Naive thymus-derived CD4-positive, alpha-beta T cell (primary cell): ENCODE measurements at regions not wholly inside any gene's neighbourhood (a gene's known extent, or its start where the extent isn't known, plus 50 kb on each side); places are given as distances from the start of the nearest gene placed in this dataset.

ENCODE experiments used
- ATAC-seq: fragments of 150-1000 bp; cut with Tn5 transposase; 2 replicates; pipeline ENCODE4 v1.10.0; 2021; ENCODE audit warnings: mild to moderate bottlenecking, moderate library complexity
- CTCF ChIA-PET: fragments of 350-600 bp; sonication (Branson Sonifier 250); formaldehyde crosslinking; loops from one replicate; lab custom pipeline; 2021; ENCODE audit warnings: antibody characterized with exemption; lab: Charles Lee
- POLR2A ChIA-PET: fragments of 350-600 bp; sonication (Branson Sonifier 250); formaldehyde crosslinking; loops from one replicate; lab custom pipeline; 2021; ENCODE audit warnings: antibody characterized with exemption, inconsistent platforms; lab: Charles Lee
- DNase-seq, 9 donors: peaks; one replicate each; pipeline versions ENCODE4 v3.0.0 to v3.0.0-alpha.2; 2020 to 2022; ENCODE audit warnings: mixed read lengths in 1 of 9
- H3K27ac ChIP-seq: one replicate; pipeline ENCODE4 v1.7.0; 2013; ENCODE audit warnings: mild to moderate bottlenecking, low read depth, low read length, moderate library complexity
- H3K27me3 ChIP-seq, 2 donors: one replicate each; pipeline ENCODE4 v1.7.0; 2013; ENCODE audit warnings: low read length in 2 of 2, mild to moderate bottlenecking in 2 of 2, moderate library complexity in 2 of 2; ENCODE audit not compliant: control insufficient read depth in 2 of 2, insufficient read depth in 2 of 2
- H3K36me3 ChIP-seq, 3 experiments: 1 replicate in 2 of 3; 2 replicates in 1 of 3; pipeline ENCODE4 v1.7.0; 2013; ENCODE audit warnings: low read length in 3 of 3, mild to moderate bottlenecking in 3 of 3, moderate library complexity in 1 of 3; ENCODE audit not compliant: insufficient read depth in 3 of 3, control insufficient read depth in 2 of 3
- H3K4me1 ChIP-seq, 2 donors: one replicate each; pipeline ENCODE4 v1.7.0; 2013; ENCODE audit warnings: low read length in 2 of 2, mild to moderate bottlenecking in 2 of 2, moderate library complexity in 1 of 2; ENCODE audit not compliant: control insufficient read depth in 2 of 2, insufficient read depth in 2 of 2
- H3K4me3 ChIP-seq: 2 replicates; pipeline ENCODE4 v1.7.0; 2013; ENCODE audit warnings: mild to moderate bottlenecking, low read length
- H3K9me3 ChIP-seq, 3 experiments: 1 replicate in 2 of 3; 2 replicates in 1 of 3; pipeline ENCODE4 v1.7.0; 2013; ENCODE audit warnings: low read length in 3 of 3; ENCODE audit not compliant: control insufficient read depth in 2 of 3
- H3K27ac Mint-ChIP-seq, 9 donors: one replicate each; pipeline ENCODE4 v1.8.0; 2020 to 2022; ENCODE audit warnings: mixed read lengths in 9 of 9, mild to moderate bottlenecking in 8 of 9, moderate library complexity in 5 of 9, inconsistent platforms in 2 of 9
- H3K27me3 Mint-ChIP-seq, 5 donors: one replicate each; pipeline ENCODE4 v1.8.0; 2021 to 2022; ENCODE audit warnings: mixed read lengths in 5 of 5, mild to moderate bottlenecking in 1 of 5
- H3K36me3 Mint-ChIP-seq, 5 donors: one replicate each; pipeline ENCODE4 v1.8.0; 2020 to 2022; ENCODE audit warnings: mixed read lengths in 5 of 5, mild to moderate bottlenecking in 3 of 5, inconsistent platforms in 1 of 5
- H3K4me1 Mint-ChIP-seq, 7 donors: one replicate each; pipeline ENCODE4 v1.8.0; 2020 to 2022; ENCODE audit warnings: mixed read lengths in 7 of 7, mild to moderate bottlenecking in 3 of 7, inconsistent platforms in 1 of 7
- H3K4me3 Mint-ChIP-seq, 10 donors: one replicate each; pipeline ENCODE4 v1.8.0; 2020 to 2022; ENCODE audit warnings: mild to moderate bottlenecking in 10 of 10, mixed read lengths in 10 of 10, moderate library complexity in 6 of 10, inconsistent platforms in 2 of 10
- H3K9me3 Mint-ChIP-seq, 11 donors: one replicate each; pipeline ENCODE4 v1.8.0; 2020 to 2022; ENCODE audit warnings: mixed read lengths in 11 of 11, mild to moderate bottlenecking in 4 of 11, inconsistent platforms in 1 of 11, moderate library complexity in 1 of 11
- intact Hi-C, 2 donors: fragments of 100-400 bp; cut with micrococcal nuclease; formaldehyde crosslinking; loops; one replicate each; pipeline ENCODE4 v1.15.1; 2023

- ChIA-PET POLR2A (no interaction called here), CTCF (no interaction called here)
- no peaks in the 10 kb centered on the region for H3K36me3 ChIP-seq
- no peaks in the 10 kb centered on the region for H3K27me3 ChIP-seq
- H3K4me3 Mint-ChIP-seq = no peak overlapping the region
- no peak for DNase-seq
- no peak overlapping the region for H3K27ac ChIP-seq
- H3K4me3 ChIP-seq = no peak overlapping the region
- ATAC-seq = no peak
- intact Hi-C loops = no loop called here
- H3K4me1 Mint-ChIP-seq = no peaks in the 10 kb centered on the region
- peaks cover 21 to 34% (median 33%) of the 10 kb centered on the region in 5 donors for H3K27me3 Mint-ChIP-seq
- H3K4me1 ChIP-seq = no peaks in the 10 kb centered on the region
- H3K9me3 ChIP-seq = no peaks in the 10 kb centered on the region
- no peaks in the 10 kb centered on the region for H3K36me3 Mint-ChIP-seq
- peaks cover 0 to 14% (median 4%) of the 10 kb centered on the region in 11 donors for H3K9me3 Mint-ChIP-seq
- H3K27ac Mint-ChIP-seq = no peak overlapping the region
These were observed 81.7 kb upstream of the VANGL1 start for GRCh38 chr1:115560027-115560426.

GRCh38 chr1:115558275-115558674, 83.5 kb upstream of the VANGL1 start:
- no peak overlapping the region for H3K27ac Mint-ChIP-seq
- Histone ChIP-seq H3K36me3 (no peaks in the 10 kb centered on the region), H3K27me3 (no peaks in the 10 kb centered on the region), H3K27ac (no peak overlapping the region), H3K4me3 (no peak overlapping the region), H3K9me3 (no peaks in the 10 kb centered on the region), H3K4me1 (no peaks in the 10 kb centered on the region)
- H3K4me1 Mint-ChIP-seq = no peaks in the 10 kb centered on the region
- intact Hi-C loops = no loop called here
- H3K36me3 Mint-ChIP-seq = no peaks in the 10 kb centered on the region
- POLR2A ChIA-PET = no interaction called here
- CTCF ChIA-PET = no interaction called here
- no peak overlapping the region for H3K4me3 Mint-ChIP-seq
- H3K9me3 Mint-ChIP-seq = peaks cover 0 to 9% (median 0%) of the 10 kb centered on the region in 11 donors
- peaks cover 8 to 35% (median 21%) of the 10 kb centered on the region in 5 donors for H3K27me3 Mint-ChIP-seq
- ATAC-seq (no peak), DNase-seq (no peak)

GRCh38 chr1:115557715-115558114, 84.1 kb upstream of the VANGL1 start:
- Mint-ChIP-seq H3K9me3 (peaks cover 0 to 5% (median 0%) of the 10 kb centered on the region in 11 donors), H3K4me1 (no peaks in the 10 kb centered on the region), H3K36me3 (no peaks in the 10 kb centered on the region), H3K4me3 (no peak overlapping the region), H3K27ac (no peak overlapping the region), H3K27me3 (peaks cover 3 to 31% (median 17%) of the 10 kb centered on the region in 5 donors)
- ATAC-seq = no peak
- H3K36me3 ChIP-seq = no peaks in the 10 kb centered on the region
- H3K4me3 ChIP-seq = no peak overlapping the region
- ChIA-PET POLR2A (no interaction called here), CTCF (no interaction called here)
- H3K4me1 ChIP-seq = no peaks in the 10 kb centered on the region
- no peak overlapping the region for H3K27ac ChIP-seq
- H3K27me3 ChIP-seq = no peaks in the 10 kb centered on the region
- intact Hi-C loops = no loop called here
- no peaks in the 10 kb centered on the region for H3K9me3 ChIP-seq
- DNase-seq = no peak

GRCh38 chr1:115556236-115556635, 85.5 kb upstream of the VANGL1 start:
- H3K36me3 Mint-ChIP-seq = no peaks in the 10 kb centered on the region

GRCh38 chr1:115555446-115555845, 86.3 kb upstream of the VANGL1 start:
- Histone ChIP-seq H3K36me3 (no peaks in the 10 kb centered on the region), H3K4me1 (no peaks in the 10 kb centered on the region), H3K4me3 (no peak overlapping the region), H3K27ac (no peak overlapping the region), H3K9me3 (no peaks in the 10 kb centered on the region), H3K27me3 (no peaks in the 10 kb centered on the region)
- no peaks in the 10 kb centered on the region for H3K4me1 Mint-ChIP-seq
- ATAC-seq (no peak), DNase-seq (no peak)
- H3K9me3 Mint-ChIP-seq = peaks cover 0 to 2% (median 0%) of the 10 kb centered on the region in 11 donors
- intact Hi-C loops = no loop called here
- H3K27me3 Mint-ChIP-seq = peaks cover 0 to 30% (median 24%) of the 10 kb centered on the region in 5 donors
- ChIA-PET POLR2A (no interaction called here), CTCF (no interaction called here)
- H3K27ac Mint-ChIP-seq = no peak overlapping the region
- H3K4me3 Mint-ChIP-seq = no peak overlapping the region
- no peaks in the 10 kb centered on the region for H3K36me3 Mint-ChIP-seq

More at GRCh38 chr1:115556236-115556635, 85.5 kb upstream of the VANGL1 start:
- no peaks in the 10 kb centered on the region for H3K36me3 ChIP-seq
- POLR2A ChIA-PET = no interaction called here
- no peaks in the 10 kb centered on the region for H3K4me1 ChIP-seq
- H3K27me3 ChIP-seq = no peaks in the 10 kb centered on the region
- Mint-ChIP-seq H3K27ac (no peak overlapping the region), H3K9me3 (peaks cover 0 to 1% (median 0%) of the 10 kb centered on the region in 11 donors), H3K27me3 (peaks cover 2 to 38% (median 23%) of the 10 kb centered on the region in 5 donors), H3K4me3 (no peak overlapping the region), H3K4me1 (no peaks in the 10 kb centered on the region)
- H3K4me3 ChIP-seq = no peak overlapping the region
- intact Hi-C loops = no loop called here
- H3K9me3 ChIP-seq = no peaks in the 10 kb centered on the region
- DNase-seq = no peak
- H3K27ac ChIP-seq = no peak overlapping the region
- CTCF ChIA-PET = no interaction called here
- no peak for ATAC-seq

- Histone ChIP-seq H3K27ac (no peak overlapping the region), H3K9me3 (no peaks in the 10 kb centered on the region), H3K36me3 (no peaks in the 10 kb centered on the region), H3K4me3 (no peak overlapping the region), H3K4me1 (no peaks in the 10 kb centered on the region), H3K27me3 (no peaks in the 10 kb centered on the region)
- POLR2A ChIA-PET = no interaction called here
- Mint-ChIP-seq H3K27ac (no peak overlapping the region), H3K4me3 (no peak overlapping the region), H3K9me3 (peaks cover 0 to 2% (median 0%) of the 10 kb centered on the region in 11 donors), H3K4me1 (no peaks in the 10 kb centered on the region), H3K27me3 (peaks cover 0 to 29% (median 13%) of the 10 kb centered on the region in 5 donors), H3K36me3 (no peaks in the 10 kb centered on the region)
- CTCF ChIA-PET = no interaction called here
- no peak for DNase-seq
- intact Hi-C loops = no loop called here
- ATAC-seq = no peak
These were observed 94.1 kb upstream of the VANGL1 start for GRCh38 chr1:115547696-115548095.

GRCh38 chr1:115546846-115547245, 94.9 kb upstream of the VANGL1 start:
- Histone ChIP-seq H3K27ac (no peak overlapping the region), H3K36me3 (no peaks in the 10 kb centered on the region), H3K27me3 (no peaks in the 10 kb centered on the region), H3K4me1 (no peaks in the 10 kb centered on the region), H3K9me3 (no peaks in the 10 kb centered on the region), H3K4me3 (no peak overlapping the region)
- ATAC-seq = no peak
- Mint-ChIP-seq H3K27ac (no peak overlapping the region), H3K4me1 (no peaks in the 10 kb centered on the region), H3K4me3 (no peak overlapping the region), H3K9me3 (peaks cover 0 to 2% (median 0%) of the 10 kb centered on the region in 11 donors), H3K27me3 (peaks cover 0 to 21% (median 13%) of the 10 kb centered on the region in 5 donors), H3K36me3 (no peaks in the 10 kb centered on the region)
- ChIA-PET CTCF (no interaction called here), POLR2A (no interaction called here)
- DNase-seq = no peak
- intact Hi-C loops = no loop called here
